Panc1 (cell line): ENCODE measurements at regions not wholly inside any gene's neighbourhood (a gene's known extent, or its start where the extent isn't known, plus 50 kb on each side); places are given as distances from the start of the nearest gene placed in this dataset.

Experiments
- ATAC-seq: fragments of 200-7000 bp; cut with Tn5 transposase; 2 replicates; pipeline ENCODE4 v1.9.1; 2020; ENCODE audit warnings: mild to moderate bottlenecking, moderate library complexity
- BruUV-seq: library from RNA; stranded (reverse); fragments of 400-500 nt; replicated peaks from 2 replicates; lab custom pipeline; 2021; lab: Mats Ljungman, UMichigan
- CTCF ChIA-PET: fragments of 300-600 bp; sonication (Branson Sonifier 250); formaldehyde crosslinking; loops from one replicate; lab custom pipeline; 2022; ENCODE audit warnings: antibody characterized with exemption; lab: Charles Lee
- POLR2A ChIA-PET: fragments of 300-600 bp; sonication (Branson Sonifier 250); formaldehyde crosslinking; loops from one replicate; lab custom pipeline; 2022; ENCODE audit warnings: antibody characterized with exemption; lab: Charles Lee
- DNase-seq: peaks from one replicate; pipeline ENCODE4 v3.0.0-alpha.2; 2010; ENCODE audit warnings: low read depth, low spot score
- H3K27ac ChIP-seq: 2 replicates; pipeline ENCODE4 v1.5.1; 2011; ENCODE audit warnings: mild to moderate bottlenecking, low read length, inconsistent platforms
- H3K27me3 ChIP-seq: fragments of 200-500 bp; sonication (Bioruptor generic); 2 replicates; pipeline ENCODE4 v1.6.0; 2014; ENCODE audit warnings: low read length, inconsistent platforms; ENCODE audit not compliant: control insufficient read depth, insufficient read depth
- H3K36me3 ChIP-seq: fragments of 200-500 bp; sonication (Bioruptor generic); 2 replicates; pipeline ENCODE4 v1.5.1; 2014; ENCODE audit warnings: inconsistent platforms, mild to moderate bottlenecking, low read length, moderate library complexity; ENCODE audit not compliant: control insufficient read depth, insufficient read depth
- H3K4me1 ChIP-seq: 2 replicates; pipeline ENCODE4 v1.5.1; 2011; ENCODE audit warnings: inconsistent platforms, mild to moderate bottlenecking, low read length, moderate library complexity; ENCODE audit not compliant: control insufficient read depth, insufficient read depth
- H3K4me3 ChIP-seq, 2 experiments: 2 replicates each; pipeline ENCODE4 v1.5.1; 2011 to 2012; ENCODE audit warnings: low read depth in 2 of 2, low read length in 2 of 2, mild to moderate bottlenecking in 2 of 2, inconsistent platforms in 1 of 2, moderate library complexity in 1 of 2
- H3K9me3 ChIP-seq: fragments of 200-500 bp; sonication (Bioruptor generic); 2 replicates; pipeline ENCODE4 v1.5.1; 2014; ENCODE audit warnings: low read depth, mild to moderate bottlenecking, inconsistent platforms, low read length, moderate library complexity; ENCODE audit not compliant: control insufficient read depth, insufficient read depth
- POLR2AphosphoS5 ChIP-seq: IDR thresholded peaks from 2 replicates; pipeline ENCODE4 v1.6.1; 2012; ENCODE audit warnings: mild to moderate bottlenecking, low read depth, low read length, moderate library complexity
- SIN3A ChIP-seq: IDR thresholded peaks from 2 replicates; pipeline ENCODE4 v1.6.1; 2012; ENCODE audit warnings: low read depth, mild to moderate bottlenecking, low read length, moderate library complexity, borderline replicate concordance; ENCODE audit not compliant: insufficient read depth
- TCF7L2 ChIP-seq: IDR thresholded peaks from 2 replicates; pipeline ENCODE4 v1.6.1; 2011; ENCODE audit warnings: mild to moderate bottlenecking, low read depth, low read length, inconsistent platforms
- in situ Hi-C: cut with HindIII; loops from 2 replicates; pipeline ENCODE4 v1.10.0; 2016; ENCODE audit warnings: low sequenced_read_pairs, low pct_unique_long_range_greater_than_20kb
- intact Hi-C: fragments of 100-400 bp; cut with micrococcal nuclease; formaldehyde crosslinking; loops from one replicate; pipeline ENCODE4 v1.10.0; 2022; ENCODE audit not compliant: unreplicated experiment
- TF ChIP-seq, protein P1 (sequence below), 2 experiments: IDR thresholded peaks; 2 replicates each; pipeline ENCODE4 v1.6.1; 2011 to 2012; ENCODE audit warnings: low read depth in 2 of 2, control low read depth in 1 of 2, low read length in 1 of 2, mild to moderate bottlenecking in 1 of 2, moderate library complexity in 1 of 2; ENCODE audit not compliant: insufficient read depth in 1 of 2
- TF ChIP-seq, protein P2 (sequence below): fragments of 450-650 bp; IDR thresholded peaks from 2 replicates; pipeline ENCODE4 v1.5.1; 2017; ENCODE audit warnings: mild to moderate bottlenecking

DNA sequence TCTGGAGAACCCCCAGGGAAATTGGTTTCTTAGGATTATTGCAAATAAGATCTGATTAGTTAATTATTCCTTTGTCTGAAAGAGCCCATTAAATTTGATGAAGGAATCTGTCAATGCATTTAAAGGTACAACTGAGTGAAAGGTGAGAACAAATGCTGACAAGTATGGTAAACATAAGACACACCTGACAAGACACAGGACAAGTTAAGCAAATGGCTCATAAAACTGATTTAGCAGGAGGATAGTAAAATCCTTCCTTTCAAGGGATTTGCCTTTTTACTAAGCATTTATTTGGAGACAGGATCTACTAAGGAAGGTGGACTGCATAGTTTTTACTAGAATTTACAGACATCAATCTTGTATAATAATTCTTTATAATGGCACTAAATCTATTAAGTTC lies 553.9 kb downstream of the SPRY1 start:
- H3K27me3 ChIP-seq = no peaks in the 10 kb centered on the region
- BruUV-seq = no TSS peak
- no peak overlapping the region for H3K4me3 ChIP-seq
- intact Hi-C loops (no loop called here), in situ Hi-C loops (no loop called here)
- H3K9me3 ChIP-seq = no peaks in the 10 kb centered on the region
- POLR2A ChIA-PET = no interaction called here
- no peaks in the 10 kb centered on the region for H3K36me3 ChIP-seq
- no peaks in the 10 kb centered on the region for H3K4me1 ChIP-seq
- H3K27ac ChIP-seq = no peak overlapping the region
- no peak for TF ChIP-seq POLR2AphosphoS5
- no peak for TF ChIP-seq TCF7L2
- TF ChIP-seq, protein P1, sequence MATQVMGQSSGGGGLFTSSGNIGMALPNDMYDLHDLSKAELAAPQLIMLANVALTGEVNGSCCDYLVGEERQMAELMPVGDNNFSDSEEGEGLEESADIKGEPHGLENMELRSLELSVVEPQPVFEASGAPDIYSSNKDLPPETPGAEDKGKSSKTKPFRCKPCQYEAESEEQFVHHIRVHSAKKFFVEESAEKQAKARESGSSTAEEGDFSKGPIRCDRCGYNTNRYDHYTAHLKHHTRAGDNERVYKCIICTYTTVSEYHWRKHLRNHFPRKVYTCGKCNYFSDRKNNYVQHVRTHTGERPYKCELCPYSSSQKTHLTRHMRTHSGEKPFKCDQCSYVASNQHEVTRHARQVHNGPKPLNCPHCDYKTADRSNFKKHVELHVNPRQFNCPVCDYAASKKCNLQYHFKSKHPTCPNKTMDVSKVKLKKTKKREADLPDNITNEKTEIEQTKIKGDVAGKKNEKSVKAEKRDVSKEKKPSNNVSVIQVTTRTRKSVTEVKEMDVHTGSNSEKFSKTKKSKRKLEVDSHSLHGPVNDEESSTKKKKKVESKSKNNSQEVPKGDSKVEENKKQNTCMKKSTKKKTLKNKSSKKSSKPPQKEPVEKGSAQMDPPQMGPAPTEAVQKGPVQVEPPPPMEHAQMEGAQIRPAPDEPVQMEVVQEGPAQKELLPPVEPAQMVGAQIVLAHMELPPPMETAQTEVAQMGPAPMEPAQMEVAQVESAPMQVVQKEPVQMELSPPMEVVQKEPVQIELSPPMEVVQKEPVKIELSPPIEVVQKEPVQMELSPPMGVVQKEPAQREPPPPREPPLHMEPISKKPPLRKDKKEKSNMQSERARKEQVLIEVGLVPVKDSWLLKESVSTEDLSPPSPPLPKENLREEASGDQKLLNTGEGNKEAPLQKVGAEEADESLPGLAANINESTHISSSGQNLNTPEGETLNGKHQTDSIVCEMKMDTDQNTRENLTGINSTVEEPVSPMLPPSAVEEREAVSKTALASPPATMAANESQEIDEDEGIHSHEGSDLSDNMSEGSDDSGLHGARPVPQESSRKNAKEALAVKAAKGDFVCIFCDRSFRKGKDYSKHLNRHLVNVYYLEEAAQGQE (IDR thresholded peaks at IDR 0.05; ENCODE audit: insufficient read depth in 1 of 2, low read depth in 2 of 2, low read length in 1 of 2) = no peak
- TF ChIP-seq SIN3A = no peak
- TF ChIP-seq, protein P2, sequence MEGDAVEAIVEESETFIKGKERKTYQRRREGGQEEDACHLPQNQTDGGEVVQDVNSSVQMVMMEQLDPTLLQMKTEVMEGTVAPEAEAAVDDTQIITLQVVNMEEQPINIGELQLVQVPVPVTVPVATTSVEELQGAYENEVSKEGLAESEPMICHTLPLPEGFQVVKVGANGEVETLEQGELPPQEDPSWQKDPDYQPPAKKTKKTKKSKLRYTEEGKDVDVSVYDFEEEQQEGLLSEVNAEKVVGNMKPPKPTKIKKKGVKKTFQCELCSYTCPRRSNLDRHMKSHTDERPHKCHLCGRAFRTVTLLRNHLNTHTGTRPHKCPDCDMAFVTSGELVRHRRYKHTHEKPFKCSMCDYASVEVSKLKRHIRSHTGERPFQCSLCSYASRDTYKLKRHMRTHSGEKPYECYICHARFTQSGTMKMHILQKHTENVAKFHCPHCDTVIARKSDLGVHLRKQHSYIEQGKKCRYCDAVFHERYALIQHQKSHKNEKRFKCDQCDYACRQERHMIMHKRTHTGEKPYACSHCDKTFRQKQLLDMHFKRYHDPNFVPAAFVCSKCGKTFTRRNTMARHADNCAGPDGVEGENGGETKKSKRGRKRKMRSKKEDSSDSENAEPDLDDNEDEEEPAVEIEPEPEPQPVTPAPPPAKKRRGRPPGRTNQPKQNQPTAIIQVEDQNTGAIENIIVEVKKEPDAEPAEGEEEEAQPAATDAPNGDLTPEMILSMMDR = no peak
- DNase-seq = no peak
- CTCF ChIA-PET = no interaction called here
- ATAC-seq = no peak

DNA sequence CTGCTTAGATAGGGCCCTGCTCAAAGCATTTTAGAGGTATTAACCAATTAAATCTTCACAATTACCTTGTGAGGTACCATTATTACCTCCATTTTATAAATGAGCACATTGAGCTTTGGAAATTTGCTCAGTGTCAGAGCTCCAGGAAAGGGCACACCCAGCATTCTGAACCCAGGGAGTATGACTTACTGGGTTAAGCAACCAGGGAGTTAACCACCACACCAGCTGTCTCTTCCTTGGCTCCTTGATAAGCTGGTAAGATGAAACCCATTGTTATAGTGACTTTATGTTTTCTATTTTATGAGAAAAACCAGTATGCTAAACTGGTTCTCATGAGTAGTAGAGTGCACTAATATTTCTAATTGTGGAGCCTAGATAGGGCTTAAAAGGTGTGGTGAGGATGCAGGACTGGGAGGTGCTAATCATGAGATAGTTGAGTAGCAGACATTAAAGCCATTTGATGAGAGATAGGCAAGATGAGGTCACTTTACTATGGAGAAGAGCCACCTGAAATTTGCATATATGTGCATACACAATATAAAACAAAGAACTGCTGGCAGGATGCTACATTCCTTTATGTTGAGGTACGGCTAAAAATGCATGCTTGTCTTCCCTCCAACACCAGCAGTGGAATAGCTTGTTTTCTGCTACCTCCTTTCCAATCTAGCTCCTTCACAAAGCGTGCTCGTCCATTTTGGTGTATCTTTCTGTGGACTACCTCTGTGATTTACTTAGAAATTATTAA lies 556.1 kb downstream of the SPRY1 start:
- POLR2A ChIA-PET = no interaction called here
- Histone ChIP-seq H3K4me3 (no peak overlapping the region), H3K36me3 (no peaks in the 10 kb centered on the region), H3K4me1 (no peaks in the 10 kb centered on the region), H3K27me3 (no peaks in the 10 kb centered on the region), H3K9me3 (no peaks in the 10 kb centered on the region), H3K27ac (no peak overlapping the region)
- intact Hi-C loops = no loop called here
- in situ Hi-C loops = no loop called here
- no TSS peak for BruUV-seq
- DNase-seq = no peak
- CTCF ChIA-PET = no interaction called here
- TF ChIP-seq POLR2AphosphoS5 (no peak), TCF7L2 (no peak), SIN3A (no peak)
- TF ChIP-seq, protein P2 = no peak
- TF ChIP-seq, protein P1 (IDR thresholded peaks at IDR 0.05; ENCODE audit: insufficient read depth in 1 of 2, low read depth in 2 of 2, low read length in 1 of 2) = no peak
- no peak for ATAC-seq
